Fibroblast of lung (primary cell): ENCODE measurements at regions not wholly inside any gene's neighbourhood (a gene's known extent, or its start where the extent isn't known, plus 50 kb on each side); places are given as distances from the start of the nearest gene placed in this dataset.

Source experiments
- DNase-seq, 2 donors: peaks; one replicate each; pipeline versions ENCODE4 v3.0.0 to v3.0.0-alpha.2; 2010; ENCODE audit warnings: low read depth in 2 of 2
- H2AFZ ChIP-seq: 2 replicates; pipeline ENCODE4 v1.5.1; 2012; ENCODE audit warnings: low read length, control low read depth, inconsistent platforms
- H3K27ac ChIP-seq: 2 replicates; pipeline ENCODE4 v1.5.1; 2011; ENCODE audit warnings: low read length, control low read depth; ENCODE audit not compliant: insufficient read depth
- H3K27me3 ChIP-seq: 2 replicates; pipeline ENCODE4 v1.5.1; 2011; ENCODE audit warnings: mild to moderate bottlenecking, low read length; ENCODE audit not compliant: control insufficient read depth, insufficient read depth
- H3K36me3 ChIP-seq: 2 replicates; pipeline ENCODE4 v1.5.1; 2011; ENCODE audit warnings: low read length; ENCODE audit not compliant: control insufficient read depth, insufficient read depth
- H3K4me1 ChIP-seq: 2 replicates; pipeline ENCODE4 v1.5.1; 2011; ENCODE audit warnings: low read length; ENCODE audit not compliant: control insufficient read depth, insufficient read depth; ENCODE audit errors: extremely low read depth
- H3K4me2 ChIP-seq: 2 replicates; pipeline ENCODE4 v1.5.1; 2011; ENCODE audit warnings: low read length, control low read depth; ENCODE audit not compliant: insufficient read depth; ENCODE audit errors: extremely low read depth
- H3K4me3 ChIP-seq, 4 experiments: fragments of 200-600 bp in 1 of 4; sonication (generic) in 1 of 4; replicated peaks in 1 of 4; 2 replicates each; pipeline ENCODE4 v1.5.1; 2011 to 2016; ENCODE audit warnings: low read length in 4 of 4, low read depth in 3 of 4, mild to moderate bottlenecking in 3 of 4, control low read depth in 2 of 4, inconsistent platforms in 1 of 4, mixed read lengths in 1 of 4; ENCODE audit not compliant: insufficient read depth in 1 of 4; ENCODE audit errors: control extremely low read depth in 1 of 4
- H3K79me2 ChIP-seq: 2 replicates; pipeline ENCODE4 v1.5.1; 2012; ENCODE audit warnings: mild to moderate bottlenecking, low read length, inconsistent platforms; ENCODE audit not compliant: control insufficient read depth, insufficient read depth
- H3K9ac ChIP-seq: 2 replicates; pipeline ENCODE4 v1.5.1; 2011; ENCODE audit warnings: mild to moderate bottlenecking, low read length, control low read depth; ENCODE audit not compliant: insufficient read depth
- H3K9me3 ChIP-seq: 2 replicates; pipeline ENCODE4 v1.5.1; 2012; ENCODE audit warnings: low read depth, low read length; ENCODE audit not compliant: control insufficient read depth, insufficient read depth
- H4K20me1 ChIP-seq: 2 replicates; pipeline ENCODE4 v1.5.1; 2011; ENCODE audit warnings: low read length; ENCODE audit not compliant: control insufficient read depth, insufficient read depth; ENCODE audit errors: extremely low read depth
- CTCF ChIP-seq, 2 donors: IDR thresholded peaks in 1 of 2; conservative IDR thresholded peaks in 1 of 2; 1 replicate in 1 of 2; 2 replicates in 1 of 2; pipeline ENCODE4 v1.5.1; 2011 to 2012; ENCODE audit warnings: low read length in 2 of 2, control low read depth in 1 of 2, inconsistent platforms in 1 of 2, low read depth in 1 of 2, mild to moderate bottlenecking in 1 of 2
- EZH2 ChIP-seq: IDR thresholded peaks from 2 replicates; pipeline ENCODE4 v1.5.1; 2012; ENCODE audit warnings: low read length, control low read depth, mild to moderate bottlenecking; ENCODE audit errors: missing control alignments

GRCh38 chr5:130571076-130571475 is 594.0 kb downstream of the HINT1 start:
- no peak overlapping the region for H3K27ac ChIP-seq
- no peak overlapping the region for H3K4me3 ChIP-seq
- H2AFZ ChIP-seq = no peak overlapping the region
- no peaks in the 10 kb centered on the region for H4K20me1 ChIP-seq
- TF ChIP-seq CTCF (conservative IDR thresholded peaks at IDR 0.05 in 1 of 2, IDR thresholded peaks at IDR 0.05 in 1 of 2; ENCODE audit: low read depth in 1 of 2, low read length in 2 of 2) (no peak), EZH2 (no peak)
- H3K79me2 ChIP-seq = no peaks in the 10 kb centered on the region
- no peaks in the 10 kb centered on the region for H3K9me3 ChIP-seq
- no peaks in the 10 kb centered on the region for H3K4me1 ChIP-seq
- no peak overlapping the region for H3K9ac ChIP-seq
- peak in 1 of 2 donors; percentile 23 for DNase-seq
- no peaks in the 10 kb centered on the region for H3K36me3 ChIP-seq
- no peak overlapping the region for H3K4me2 ChIP-seq
- no peaks in the 10 kb centered on the region for H3K27me3 ChIP-seq

DNA sequence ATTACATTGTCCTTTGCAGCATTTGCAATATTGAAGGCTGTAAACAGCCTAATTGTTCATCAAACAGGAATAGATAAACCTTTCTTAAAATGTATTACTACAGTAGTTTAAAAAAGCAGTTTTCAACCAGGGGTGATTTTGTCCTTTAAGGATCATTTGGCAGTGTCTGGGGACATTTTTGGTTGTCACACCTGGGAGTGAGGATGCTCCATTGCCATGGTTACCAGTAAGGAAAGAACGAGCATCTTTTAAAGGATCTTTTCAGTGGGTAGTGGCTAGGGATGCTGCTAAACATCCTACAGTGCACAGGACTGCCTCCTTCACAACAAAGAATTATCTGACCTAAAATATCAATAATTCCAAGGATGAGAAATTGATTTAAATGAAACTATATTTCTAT is 596.3 kb downstream of the HINT1 start:
- Histone ChIP-seq H4K20me1 (no peaks in the 10 kb centered on the region), H3K27ac (no peak overlapping the region), H3K4me3 (no peak overlapping the region), H3K9ac (no peak overlapping the region), H3K27me3 (no peaks in the 10 kb centered on the region), H3K4me2 (no peak overlapping the region), H3K79me2 (no peaks in the 10 kb centered on the region), H3K9me3 (no peaks in the 10 kb centered on the region), H3K36me3 (no peaks in the 10 kb centered on the region), H3K4me1 (no peaks in the 10 kb centered on the region), H2AFZ (no peak overlapping the region)
- TF ChIP-seq EZH2 (no peak), CTCF (conservative IDR thresholded peaks at IDR 0.05 in 1 of 2, IDR thresholded peaks at IDR 0.05 in 1 of 2; ENCODE audit: low read depth in 1 of 2, low read length in 2 of 2) (no peak)
- no peak for DNase-seq

GRCh38 chr5:130555429-130555828 is 609.6 kb downstream of the HINT1 start:
- no peak overlapping the region for H3K4me3 ChIP-seq
- no peaks in the 10 kb centered on the region for H3K36me3 ChIP-seq
- H3K4me2 ChIP-seq = no peak overlapping the region
- no peaks in the 10 kb centered on the region for H3K9me3 ChIP-seq
- H2AFZ ChIP-seq = no peak overlapping the region
- no peaks in the 10 kb centered on the region for H4K20me1 ChIP-seq
- no peak for TF ChIP-seq CTCF (conservative IDR thresholded peaks at IDR 0.05 in 1 of 2, IDR thresholded peaks at IDR 0.05 in 1 of 2; ENCODE audit: low read depth in 1 of 2, low read length in 2 of 2)
- no peaks in the 10 kb centered on the region for H3K79me2 ChIP-seq
- no peaks in the 10 kb centered on the region for H3K27me3 ChIP-seq
- H3K9ac ChIP-seq = no peak overlapping the region
- no peaks in the 10 kb centered on the region for H3K4me1 ChIP-seq
- DNase-seq = no peak
- H3K27ac ChIP-seq = no peak overlapping the region
